ENCODE measurements at regions not wholly inside any gene's neighbourhood (a gene's known extent, or its start where the extent isn't known, plus 50 kb on each side); places are given as distances from the start of the nearest gene placed in this dataset.
A peak's percentile ranks its signal among the peaks of the same experiment; 100 is the strongest.

GRCh38 chr7:121503039-121503438 is 106.9 kb upstream of the FAM3C start:
- Histone ChIP-seq H3K36me3 (ENCODE audit: control insufficient read depth in 1 of 2, insufficient read depth in 2 of 2, low read length in 2 of 2) (peaks cover 0 to 5% of the 10 kb centered on the region in 2 experiments; a peak in 1 of 4 replicates), H3K27me3 (ENCODE audit: insufficient read depth, low read length) (no peaks in the 10 kb centered on the region), H3K9me3 (ENCODE audit: control insufficient read depth in 1 of 2, insufficient read depth in 1 of 2, low read depth in 1 of 2, low read length in 2 of 2) (peaks cover 8 to 30% of the 10 kb centered on the region in 2 experiments; a peak in 3 of 4 replicates), H3K4me3 (replicated peaks in 1 of 2; ENCODE audit: low read depth in 1 of 2, low read length in 2 of 2) (no peak overlapping the region), H3K9me2 (ENCODE audit: insufficient read depth) (no peaks in the 10 kb centered on the region), H3K4me2 (ENCODE audit: low read length) (no peak overlapping the region), H3K9ac (ENCODE audit: low read length) (no peak overlapping the region), H3K27ac (ENCODE audit: low read depth, low read length) (no peak overlapping the region), H2AFZ (ENCODE audit: low read depth, low read length, poor library complexity, severe bottlenecking) (no peak overlapping the region), H3K4me1 (ENCODE audit: control insufficient read depth in 1 of 2, insufficient read depth in 2 of 2, low read length in 2 of 2) (peaks cover 4 to 12% of the 10 kb centered on the region in 2 experiments; a peak in 2 of 4 replicates), H3K79me2 (ENCODE audit: insufficient read depth, low read length) (no peaks in the 10 kb centered on the region), H4K20me1 (ENCODE audit: insufficient read depth) (no peaks in the 10 kb centered on the region)
- CTCF ChIA-PET, result no interaction called here
- no TSS peak for BruUV-seq (replicated peaks)
- no peak for TF ChIP-seq POLR2A (IDR thresholded peaks at IDR 0.05; ENCODE audit: borderline replicate concordance, extremely low read depth, insufficient read depth, insufficient read length)
- no peak for TF ChIP-seq RAD21 (IDR thresholded peaks at IDR 0.05; ENCODE audit: low read depth)
- TF ChIP-seq EGR1 (IDR thresholded peaks at IDR 0.05; ENCODE audit: low read depth), result no peak
- no peak for TF ChIP-seq ZNF274 (IDR thresholded peaks at IDR 0.05; ENCODE audit: low read depth, low read length)
- TF ChIP-seq SRF (IDR thresholded peaks at IDR 0.05; ENCODE audit: low read depth), result no peak
- TF ChIP-seq ZFX (IDR thresholded peaks at IDR 0.05), result no peak
- TF ChIP-seq, protein P1, sequence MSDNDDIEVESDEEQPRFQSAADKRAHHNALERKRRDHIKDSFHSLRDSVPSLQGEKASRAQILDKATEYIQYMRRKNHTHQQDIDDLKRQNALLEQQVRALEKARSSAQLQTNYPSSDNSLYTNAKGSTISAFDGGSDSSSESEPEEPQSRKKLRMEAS (IDR thresholded peaks at IDR 0.05), result no peak
- POLR2A ChIA-PET, result no interaction called here
- RAD21 ChIA-PET (ENCODE audit: low non-redundant PET in 1 of 2, low total read pairs in 2 of 2, uncharacterized antibody in 2 of 2, unreplicated experiment in 2 of 2), result no interaction called here
- intact Hi-C loops (cut with micrococcal nuclease), result no loop called here
- DNase-seq (ENCODE audit: low read depth, low spot score) (no peak), ATAC-seq (no peak)

DNA sequence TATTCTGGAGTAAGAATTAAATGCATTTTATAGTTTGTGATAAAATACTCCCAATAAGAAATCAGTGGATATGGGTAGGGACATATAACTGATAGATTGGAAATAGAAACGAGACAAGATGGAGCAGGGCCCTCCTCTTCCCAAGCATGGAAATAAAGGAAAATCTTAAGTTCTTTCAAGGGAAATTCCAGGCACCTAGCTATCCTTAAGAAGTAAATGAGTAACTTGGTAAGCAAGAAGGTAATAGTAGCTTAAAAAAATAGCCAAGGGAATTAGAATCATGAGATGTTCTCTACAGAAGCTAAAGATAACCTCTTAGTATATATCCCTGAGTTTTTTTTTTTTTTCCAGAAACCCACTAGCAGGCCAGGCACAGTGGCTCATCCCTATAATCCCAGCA is 105.5 kb upstream of the FAM3C start:
- intact Hi-C loops (cut with micrococcal nuclease), result no loop called here
- ATAC-seq, result no peak

More for the DNA sequence above, 105.5 kb upstream of the FAM3C start:
- DNase-seq (ENCODE audit: low read depth, low spot score), result no peak
- no peak overlapping the region for H3K9ac ChIP-seq (ENCODE audit: low read length)
- no peaks in the 10 kb centered on the region for H3K9me2 ChIP-seq (ENCODE audit: insufficient read depth)
- no TSS peak for BruUV-seq (replicated peaks)
- no peaks in the 10 kb centered on the region for H3K27me3 ChIP-seq (ENCODE audit: insufficient read depth, low read length)
- peaks cover 4 to 12% of the 10 kb centered on the region in 2 experiments; a peak in 2 of 4 replicates for H3K4me1 ChIP-seq (ENCODE audit: control insufficient read depth in 1 of 2, insufficient read depth in 2 of 2, low read length in 2 of 2)
- H3K27ac ChIP-seq (ENCODE audit: low read depth, low read length), result no peak overlapping the region
- no peaks in the 10 kb centered on the region for H4K20me1 ChIP-seq (ENCODE audit: insufficient read depth)
- POLR2A ChIA-PET, result no interaction called here
- no peak overlapping the region for H3K4me3 ChIP-seq (replicated peaks in 1 of 2; ENCODE audit: low read depth in 1 of 2, low read length in 2 of 2)
- no peak overlapping the region for H3K4me2 ChIP-seq (ENCODE audit: low read length)
- H3K9me3 ChIP-seq (ENCODE audit: control insufficient read depth in 1 of 2, insufficient read depth in 1 of 2, low read depth in 1 of 2, low read length in 2 of 2), result peaks cover 8 to 19% of the 10 kb centered on the region in 2 experiments; a peak in 3 of 4 replicates
- RAD21 ChIA-PET (ENCODE audit: low non-redundant PET in 1 of 2, low total read pairs in 2 of 2, uncharacterized antibody in 2 of 2, unreplicated experiment in 2 of 2), result interaction anchor here in 1 of 2 experiments (0.6 kb wide), 1 partner anchor 134 kb away, joined by 3 read pairs; no protein-coding TSS in a partner anchor
- TF ChIP-seq, protein P2, sequence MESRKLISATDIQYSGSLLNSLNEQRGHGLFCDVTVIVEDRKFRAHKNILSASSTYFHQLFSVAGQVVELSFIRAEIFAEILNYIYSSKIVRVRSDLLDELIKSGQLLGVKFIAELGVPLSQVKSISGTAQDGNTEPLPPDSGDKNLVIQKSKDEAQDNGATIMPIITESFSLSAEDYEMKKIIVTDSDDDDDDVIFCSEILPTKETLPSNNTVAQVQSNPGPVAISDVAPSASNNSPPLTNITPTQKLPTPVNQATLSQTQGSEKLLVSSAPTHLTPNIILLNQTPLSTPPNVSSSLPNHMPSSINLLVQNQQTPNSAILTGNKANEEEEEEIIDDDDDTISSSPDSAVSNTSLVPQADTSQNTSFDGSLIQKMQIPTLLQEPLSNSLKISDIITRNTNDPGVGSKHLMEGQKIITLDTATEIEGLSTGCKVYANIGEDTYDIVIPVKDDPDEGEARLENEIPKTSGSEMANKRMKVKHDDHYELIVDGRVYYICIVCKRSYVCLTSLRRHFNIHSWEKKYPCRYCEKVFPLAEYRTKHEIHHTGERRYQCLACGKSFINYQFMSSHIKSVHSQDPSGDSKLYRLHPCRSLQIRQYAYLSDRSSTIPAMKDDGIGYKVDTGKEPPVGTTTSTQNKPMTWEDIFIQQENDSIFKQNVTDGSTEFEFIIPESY (IDR thresholded peaks at IDR 0.05; ENCODE audit: extremely low read depth, insufficient replicate concordance, low read length), result no peak
- TF ChIP-seq ZNF274 (IDR thresholded peaks at IDR 0.05; ENCODE audit: low read depth, low read length), result no peak
- TF ChIP-seq, protein P1 (IDR thresholded peaks at IDR 0.05), result no peak
- H3K79me2 ChIP-seq (ENCODE audit: insufficient read depth, low read length), result no peaks in the 10 kb centered on the region
- CTCF ChIA-PET, result no interaction called here
- peak overlapping the region; percentile 22 for H2AFZ ChIP-seq (ENCODE audit: low read depth, low read length, poor library complexity, severe bottlenecking)
- peaks cover 0 to 5% of the 10 kb centered on the region in 2 experiments; a peak in 1 of 4 replicates for H3K36me3 ChIP-seq (ENCODE audit: control insufficient read depth in 1 of 2, insufficient read depth in 2 of 2, low read length in 2 of 2)
